ENCODE measurements at regions not wholly inside any gene's neighbourhood (a gene's known extent, or its start where the extent isn't known, plus 50 kb on each side); places are given as distances from the start of the nearest gene placed in this dataset.

GRCh38 chr18:51734576-51734975 is 537.1 kb upstream of the MEX3C start:
- CTCF ChIA-PET: no interaction called here
- no peak for ATAC-seq
- H3K27ac ChIP-seq (ENCODE audit: low read depth, low read length): no peak overlapping the region

More at GRCh38 chr18:51734576-51734975, 537.1 kb upstream of the MEX3C start:
- Histone ChIP-seq H3K36me3 (ENCODE audit: control insufficient read depth in 1 of 2, insufficient read depth in 2 of 2, low read length in 2 of 2) (no peaks in the 10 kb centered on the region), H3K9me3 (ENCODE audit: control insufficient read depth in 1 of 2, insufficient read depth in 1 of 2, low read depth in 1 of 2, low read length in 2 of 2) (peaks cover 9 to 24% of the 10 kb centered on the region in 2 experiments; a peak in 3 of 4 replicates), H3K4me3 (replicated peaks in 1 of 2; ENCODE audit: low read depth in 1 of 2, low read length in 2 of 2) (no peak overlapping the region), H4K20me1 (ENCODE audit: insufficient read depth) (no peaks in the 10 kb centered on the region), H2AFZ (ENCODE audit: low read depth, low read length, poor library complexity, severe bottlenecking) (no peak overlapping the region), H3K9ac (ENCODE audit: low read length) (no peak overlapping the region), H3K4me1 (ENCODE audit: control insufficient read depth in 1 of 2, insufficient read depth in 2 of 2, low read length in 2 of 2) (no peaks in the 10 kb centered on the region), H3K79me2 (ENCODE audit: insufficient read depth, low read length) (no peaks in the 10 kb centered on the region), H3K4me2 (ENCODE audit: low read length) (no peak overlapping the region), H3K27me3 (ENCODE audit: insufficient read depth, low read length) (no peaks in the 10 kb centered on the region), H3K9me2 (ENCODE audit: insufficient read depth) (no peaks in the 10 kb centered on the region)
- DNase-seq (ENCODE audit: low read depth, low spot score): no peak
- intact Hi-C loops (cut with micrococcal nuclease): no loop called here
- ChIA-PET POLR2A (no interaction called here), RAD21 (ENCODE audit: low non-redundant PET in 1 of 2, low total read pairs in 2 of 2, uncharacterized antibody in 2 of 2, unreplicated experiment in 2 of 2) (no interaction called here)
- BruUV-seq (replicated peaks): no TSS peak
- TF ChIP-seq JUND (IDR thresholded peaks at IDR 0.05) (no peak), YY1 (IDR thresholded peaks at IDR 0.05; ENCODE audit: extremely low read depth, insufficient replicate concordance, low read depth, low read length) (no peak), POLR2AphosphoS5 (IDR thresholded peaks at IDR 0.05; ENCODE audit: low read depth, low read length) (no peak), EZH2phosphoT487 (IDR thresholded peaks at IDR 0.05; ENCODE audit: borderline replicate concordance) (no peak), FOSL1 (IDR thresholded peaks at IDR 0.05; ENCODE audit: low read depth) (no peak), ZNF274 (IDR thresholded peaks at IDR 0.05; ENCODE audit: low read depth, low read length) (no peak), CTCF (IDR thresholded peaks at IDR 0.05 in 2 of 3, conservative IDR thresholded peaks at IDR 0.05 in 1 of 3; ENCODE audit: borderline replicate concordance in 1 of 3, insufficient read depth in 1 of 3, low read depth in 2 of 3, low read length in 2 of 3) (no peak), POLR2A (IDR thresholded peaks at IDR 0.05; ENCODE audit: borderline replicate concordance, extremely low read depth, insufficient read depth, insufficient read length) (no peak), CBX3 (IDR thresholded peaks at IDR 0.05; ENCODE audit: low read depth) (no peak), SP1 (IDR thresholded peaks at IDR 0.05; ENCODE audit: low read depth) (no peak), EZH2 (IDR thresholded peaks at IDR 0.05) (no peak), SIN3A (IDR thresholded peaks at IDR 0.05; ENCODE audit: low read depth) (no peak), ELF1 (IDR thresholded peaks at IDR 0.05; ENCODE audit: borderline replicate concordance, low read depth) (no peak), EGR1 (IDR thresholded peaks at IDR 0.05; ENCODE audit: low read depth) (no peak), MAX (IDR thresholded peaks at IDR 0.05) (no peak), ZFX (IDR thresholded peaks at IDR 0.05) (no peak), TCF7L2 (IDR thresholded peaks at IDR 0.05; ENCODE audit: borderline replicate concordance, extremely low read depth, insufficient read depth, insufficient read length) (no peak)
- TF ChIP-seq, protein P1, sequence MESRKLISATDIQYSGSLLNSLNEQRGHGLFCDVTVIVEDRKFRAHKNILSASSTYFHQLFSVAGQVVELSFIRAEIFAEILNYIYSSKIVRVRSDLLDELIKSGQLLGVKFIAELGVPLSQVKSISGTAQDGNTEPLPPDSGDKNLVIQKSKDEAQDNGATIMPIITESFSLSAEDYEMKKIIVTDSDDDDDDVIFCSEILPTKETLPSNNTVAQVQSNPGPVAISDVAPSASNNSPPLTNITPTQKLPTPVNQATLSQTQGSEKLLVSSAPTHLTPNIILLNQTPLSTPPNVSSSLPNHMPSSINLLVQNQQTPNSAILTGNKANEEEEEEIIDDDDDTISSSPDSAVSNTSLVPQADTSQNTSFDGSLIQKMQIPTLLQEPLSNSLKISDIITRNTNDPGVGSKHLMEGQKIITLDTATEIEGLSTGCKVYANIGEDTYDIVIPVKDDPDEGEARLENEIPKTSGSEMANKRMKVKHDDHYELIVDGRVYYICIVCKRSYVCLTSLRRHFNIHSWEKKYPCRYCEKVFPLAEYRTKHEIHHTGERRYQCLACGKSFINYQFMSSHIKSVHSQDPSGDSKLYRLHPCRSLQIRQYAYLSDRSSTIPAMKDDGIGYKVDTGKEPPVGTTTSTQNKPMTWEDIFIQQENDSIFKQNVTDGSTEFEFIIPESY (IDR thresholded peaks at IDR 0.05; ENCODE audit: extremely low read depth, insufficient replicate concordance, low read length): no peak

Measured in HCT116 (cell line).